Neural cell (in vitro differentiated cells): ENCODE measurements at regions not wholly inside any gene's neighbourhood (a gene's known extent, or its start where the extent isn't known, plus 50 kb on each side); places are given as distances from the start of the nearest gene placed in this dataset.

Experiments used
- H2AFZ ChIP-seq: fragments of 200-600, 300-800 bp; sonication (generic), shearing (Covaris generic); 2 replicates; pipeline ENCODE4 v1.6.0; 2014; ENCODE audit warnings: low read depth, mild to moderate bottlenecking, antibody characterized with exemption, low read length, moderate library complexity
- H3F3A ChIP-seq: fragments of 200-600 bp; shearing (Covaris generic); 2 replicates; pipeline ENCODE4 v1.6.1; 2016; ENCODE audit warnings: mild to moderate bottlenecking, moderate library complexity, mixed read lengths, antibody characterized with exemption, low read length; ENCODE audit not compliant: insufficient read depth, poor library complexity, severe bottlenecking
- H3K27ac ChIP-seq: fragments of 200-600, 300-800 bp; sonication (generic), shearing (Covaris generic); 2 replicates; pipeline ENCODE4 v1.5.1; 2014; ENCODE audit warnings: mild to moderate bottlenecking, low read length, moderate library complexity
- H3K27me3 ChIP-seq: fragments of 300-800, 200-600 bp; sonication (generic), shearing (Covaris generic); 2 replicates; pipeline ENCODE4 v1.6.0; 2014; ENCODE audit warnings: mild to moderate bottlenecking, low read depth, low read length, moderate library complexity; ENCODE audit not compliant: insufficient read depth
- H3K36me3 ChIP-seq: fragments of 300-800, 200-600 bp; sonication (generic), shearing (Covaris generic); 2 replicates; pipeline ENCODE4 v1.5.1; 2014; ENCODE audit warnings: mild to moderate bottlenecking, antibody characterized with exemption, low read length, moderate library complexity; ENCODE audit not compliant: insufficient read depth
- H3K4me2 ChIP-seq: fragments of 300-800, 200-600 bp; sonication (generic), shearing (Covaris generic); 2 replicates; pipeline ENCODE4 v1.6.0; 2014; ENCODE audit warnings: mild to moderate bottlenecking, low read length
- H3K4me3 ChIP-seq: fragments of 300-800, 200-600 bp; sonication (generic), shearing (Covaris generic); 2 replicates; pipeline ENCODE4 v1.5.1; 2014; ENCODE audit warnings: mild to moderate bottlenecking, low read length, moderate library complexity
- H3K79me2 ChIP-seq: fragments of 200-600 bp; shearing (Covaris generic); replicated peaks from 2 replicates; pipeline ENCODE4 v1.6.0; 2014; ENCODE audit warnings: mild to moderate bottlenecking, low read length, moderate library complexity; ENCODE audit not compliant: insufficient read depth
- H3K9ac ChIP-seq: fragments of 300-800, 200-600 bp; sonication (generic), shearing (Covaris generic); 2 replicates; pipeline ENCODE4 v1.6.1; 2016; ENCODE audit warnings: mild to moderate bottlenecking, low read length, mixed read lengths
- H3K9me2 ChIP-seq: fragments of 200-600 bp; shearing (Covaris generic); 2 replicates; pipeline ENCODE4 v1.6.1; 2016; ENCODE audit warnings: mild to moderate bottlenecking, low read length, mixed read lengths; ENCODE audit not compliant: insufficient read depth
- H3K9me3 ChIP-seq: fragments of 200-600, 300-800 bp; sonication (generic), shearing (Covaris generic); 2 replicates; pipeline ENCODE4 v1.6.1; 2016; ENCODE audit warnings: mild to moderate bottlenecking, mixed run types, low read length, moderate library complexity, mixed read lengths
- H4K20me1 ChIP-seq: fragments of 200-600 bp; shearing (Covaris generic); 2 replicates; pipeline ENCODE4 v1.6.1; 2016; ENCODE audit warnings: mild to moderate bottlenecking, mixed run types; ENCODE audit not compliant: insufficient read depth
- EP300 ChIP-seq: fragments of 450-650 bp; conservative IDR thresholded peaks from 2 replicates; pipeline ENCODE4 v1.6.1; 2014; ENCODE audit warnings: antibody characterized with exemption, mild to moderate bottlenecking, moderate library complexity; ENCODE audit not compliant: poor library complexity, severe bottlenecking
- EZH2 ChIP-seq: fragments of 200-600, 300-800 bp; shearing (Covaris generic), sonication (generic); IDR thresholded peaks from 2 replicates; pipeline ENCODE4 v1.6.1; 2014; ENCODE audit warnings: antibody characterized with exemption, low read length, borderline replicate concordance, mild to moderate bottlenecking; ENCODE audit not compliant: insufficient read depth, poor library complexity, severe bottlenecking
- MXI1 ChIP-seq: fragments of 450-650 bp; conservative IDR thresholded peaks from 2 replicates; pipeline ENCODE4 v1.6.1; 2014; ENCODE audit warnings: antibody characterized with exemption, mild to moderate bottlenecking; ENCODE audit not compliant: poor library complexity, severe bottlenecking
- POLR2AphosphoS5 ChIP-seq: IDR thresholded peaks from 2 replicates; pipeline ENCODE4 v1.6.1; 2012
- RAD21 ChIP-seq: fragments of 450-650 bp; conservative IDR thresholded peaks from 2 replicates; pipeline ENCODE4 v1.6.1; 2014; ENCODE audit warnings: antibody characterized with exemption, mild to moderate bottlenecking, moderate library complexity
- SMC3 ChIP-seq: fragments of 450-650 bp; conservative IDR thresholded peaks from 2 replicates; pipeline ENCODE4 v1.6.1; 2014; ENCODE audit warnings: antibody characterized with exemption, mild to moderate bottlenecking, moderate library complexity; ENCODE audit not compliant: poor library complexity
- TAF1 ChIP-seq: IDR thresholded peaks from 2 replicates; pipeline ENCODE4 v1.6.1; 2012; ENCODE audit warnings: low read depth
- TF ChIP-seq, protein P1 (sequence below): IDR thresholded peaks from 2 replicates; pipeline ENCODE4 v1.6.1; 2012; ENCODE audit warnings: borderline replicate concordance
- TF ChIP-seq, protein P2 (sequence below): fragments of 450-650 bp; IDR thresholded peaks from 2 replicates; pipeline ENCODE4 v1.5.1; 2014; ENCODE audit warnings: antibody characterized with exemption, mild to moderate bottlenecking, moderate library complexity; ENCODE audit not compliant: poor library complexity, severe bottlenecking

DNA sequence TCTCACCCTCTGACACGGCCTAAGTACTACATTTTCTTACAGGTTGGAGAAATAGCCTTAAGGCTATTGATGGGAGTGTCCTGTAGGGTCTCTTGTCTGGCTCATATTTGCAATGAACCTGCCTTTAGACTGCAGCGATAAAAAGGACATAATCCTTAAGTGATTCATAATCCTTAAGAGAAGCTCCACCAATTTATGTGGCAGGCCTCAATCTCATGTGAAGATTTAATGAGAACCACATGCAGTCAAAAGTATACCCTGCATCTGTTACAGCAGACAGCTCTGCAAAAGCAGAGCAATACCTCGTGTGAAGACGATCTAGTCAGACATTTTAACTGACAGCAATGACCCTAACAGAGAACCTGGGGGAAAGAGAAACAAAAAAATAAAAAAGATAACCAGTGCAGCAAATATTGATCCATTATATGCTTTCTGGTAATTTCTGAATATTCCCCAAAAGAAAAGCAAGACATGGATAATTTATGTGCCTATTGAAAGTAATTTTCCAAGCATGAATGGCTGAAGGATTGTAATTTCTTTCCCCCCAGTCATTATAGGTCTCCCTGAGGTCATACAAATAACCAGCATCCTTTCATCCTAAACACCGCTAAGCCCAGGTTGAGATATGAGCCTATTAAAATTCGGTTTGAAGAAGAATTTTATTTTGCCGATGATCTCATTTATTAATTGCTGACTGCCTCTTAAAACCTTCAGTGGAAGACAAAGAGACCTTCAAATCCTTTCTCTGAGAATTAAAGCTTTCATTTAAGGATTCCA lies 321.8 kb upstream of the NBEA start:
- Histone ChIP-seq H3K27ac (peak overlapping the region; percentile 70), H3K4me3 (peak overlapping the region; percentile 17), H3K79me2 (no peaks in the 10 kb centered on the region), H3K4me2 (peak overlapping the region; percentile 33), H3K27me3 (no peaks in the 10 kb centered on the region), H3K36me3 (no peaks in the 10 kb centered on the region), H3K9ac (peak overlapping the region; percentile 34), H3K9me2 (no peaks in the 10 kb centered on the region), H4K20me1 (no peaks in the 10 kb centered on the region), H3K9me3 (no peaks in the 10 kb centered on the region), H3F3A (no peaks in the 10 kb centered on the region), H2AFZ (peak overlapping the region; percentile 6)
- TF ChIP-seq RAD21 (peak; percentile 12), EP300 (peak; percentile 85), EZH2 (no peak), POLR2AphosphoS5 (peak; percentile 65), SMC3 (peak; percentile 27)

DNA sequence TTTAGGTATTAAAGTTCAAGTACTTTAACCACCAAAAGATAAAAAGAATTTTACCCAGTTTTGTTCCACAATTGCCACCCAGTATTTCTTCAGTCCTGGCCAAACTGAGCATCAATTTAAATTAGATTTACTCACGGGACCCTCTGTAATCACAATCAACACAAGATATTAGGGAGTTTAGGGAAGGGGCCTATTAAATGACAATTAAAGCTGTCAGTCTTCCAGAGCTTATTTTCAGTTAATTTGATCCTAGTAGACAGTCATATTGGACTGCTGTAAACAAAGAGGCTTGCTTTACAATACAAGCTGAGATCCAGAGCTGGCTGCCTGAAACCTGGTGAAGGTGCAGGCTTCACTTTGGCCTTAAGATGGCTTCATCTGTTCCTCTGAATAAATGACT lies 321.2 kb upstream of the NBEA start:
- H4K20me1 ChIP-seq: no peaks in the 10 kb centered on the region
- no peaks in the 10 kb centered on the region for H3K36me3 ChIP-seq
- H3F3A ChIP-seq: no peaks in the 10 kb centered on the region
- H2AFZ ChIP-seq: peak overlapping the region; percentile 6
- TF ChIP-seq EZH2 (no peak), POLR2AphosphoS5 (no peak)
- H3K27ac ChIP-seq: peak overlapping the region; percentile 70
- no peaks in the 10 kb centered on the region for H3K27me3 ChIP-seq
- H3K4me3 ChIP-seq: peak overlapping the region; percentile 17
- no peaks in the 10 kb centered on the region for H3K79me2 ChIP-seq
- H3K4me2 ChIP-seq: peak overlapping the region; percentile 33
- H3K9ac ChIP-seq: peak overlapping the region; percentile 34
- H3K9me3 ChIP-seq: no peaks in the 10 kb centered on the region
- no peaks in the 10 kb centered on the region for H3K9me2 ChIP-seq

DNA sequence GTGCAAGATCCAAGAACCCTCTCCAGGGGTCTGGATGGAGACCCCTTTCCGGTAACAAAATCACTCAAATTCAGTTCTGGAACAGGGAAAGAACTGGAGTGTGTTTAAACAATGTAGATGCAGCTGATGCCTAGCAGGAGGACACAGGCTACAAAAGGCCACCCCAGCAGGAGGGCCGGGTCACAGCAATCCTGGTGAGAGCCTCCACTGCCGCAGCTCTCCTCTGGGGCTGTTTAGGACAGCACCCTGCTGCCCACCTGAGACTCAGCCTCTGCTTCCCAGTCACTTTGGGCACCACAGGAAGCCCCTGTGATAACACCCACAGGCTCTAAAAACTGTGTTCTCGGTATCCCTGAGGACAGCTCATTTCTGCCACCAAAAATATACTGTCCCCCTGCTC lies 318.7 kb upstream of the NBEA start:
- H3K9ac ChIP-seq: no peak overlapping the region
- no peak overlapping the region for H3K4me3 ChIP-seq
- no peaks in the 10 kb centered on the region for H3K9me3 ChIP-seq
- no peaks in the 10 kb centered on the region for H4K20me1 ChIP-seq
- no peaks in the 10 kb centered on the region for H3F3A ChIP-seq
- no peak overlapping the region for H2AFZ ChIP-seq
- no peak overlapping the region for H3K4me2 ChIP-seq
- no peak overlapping the region for H3K27ac ChIP-seq
- TF ChIP-seq, protein P1, sequence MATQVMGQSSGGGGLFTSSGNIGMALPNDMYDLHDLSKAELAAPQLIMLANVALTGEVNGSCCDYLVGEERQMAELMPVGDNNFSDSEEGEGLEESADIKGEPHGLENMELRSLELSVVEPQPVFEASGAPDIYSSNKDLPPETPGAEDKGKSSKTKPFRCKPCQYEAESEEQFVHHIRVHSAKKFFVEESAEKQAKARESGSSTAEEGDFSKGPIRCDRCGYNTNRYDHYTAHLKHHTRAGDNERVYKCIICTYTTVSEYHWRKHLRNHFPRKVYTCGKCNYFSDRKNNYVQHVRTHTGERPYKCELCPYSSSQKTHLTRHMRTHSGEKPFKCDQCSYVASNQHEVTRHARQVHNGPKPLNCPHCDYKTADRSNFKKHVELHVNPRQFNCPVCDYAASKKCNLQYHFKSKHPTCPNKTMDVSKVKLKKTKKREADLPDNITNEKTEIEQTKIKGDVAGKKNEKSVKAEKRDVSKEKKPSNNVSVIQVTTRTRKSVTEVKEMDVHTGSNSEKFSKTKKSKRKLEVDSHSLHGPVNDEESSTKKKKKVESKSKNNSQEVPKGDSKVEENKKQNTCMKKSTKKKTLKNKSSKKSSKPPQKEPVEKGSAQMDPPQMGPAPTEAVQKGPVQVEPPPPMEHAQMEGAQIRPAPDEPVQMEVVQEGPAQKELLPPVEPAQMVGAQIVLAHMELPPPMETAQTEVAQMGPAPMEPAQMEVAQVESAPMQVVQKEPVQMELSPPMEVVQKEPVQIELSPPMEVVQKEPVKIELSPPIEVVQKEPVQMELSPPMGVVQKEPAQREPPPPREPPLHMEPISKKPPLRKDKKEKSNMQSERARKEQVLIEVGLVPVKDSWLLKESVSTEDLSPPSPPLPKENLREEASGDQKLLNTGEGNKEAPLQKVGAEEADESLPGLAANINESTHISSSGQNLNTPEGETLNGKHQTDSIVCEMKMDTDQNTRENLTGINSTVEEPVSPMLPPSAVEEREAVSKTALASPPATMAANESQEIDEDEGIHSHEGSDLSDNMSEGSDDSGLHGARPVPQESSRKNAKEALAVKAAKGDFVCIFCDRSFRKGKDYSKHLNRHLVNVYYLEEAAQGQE: no peak
- no peak for TF ChIP-seq MXI1
- no peak for TF ChIP-seq TAF1
- no peak for TF ChIP-seq EP300
- no peak for TF ChIP-seq RAD21
- TF ChIP-seq, protein P2, sequence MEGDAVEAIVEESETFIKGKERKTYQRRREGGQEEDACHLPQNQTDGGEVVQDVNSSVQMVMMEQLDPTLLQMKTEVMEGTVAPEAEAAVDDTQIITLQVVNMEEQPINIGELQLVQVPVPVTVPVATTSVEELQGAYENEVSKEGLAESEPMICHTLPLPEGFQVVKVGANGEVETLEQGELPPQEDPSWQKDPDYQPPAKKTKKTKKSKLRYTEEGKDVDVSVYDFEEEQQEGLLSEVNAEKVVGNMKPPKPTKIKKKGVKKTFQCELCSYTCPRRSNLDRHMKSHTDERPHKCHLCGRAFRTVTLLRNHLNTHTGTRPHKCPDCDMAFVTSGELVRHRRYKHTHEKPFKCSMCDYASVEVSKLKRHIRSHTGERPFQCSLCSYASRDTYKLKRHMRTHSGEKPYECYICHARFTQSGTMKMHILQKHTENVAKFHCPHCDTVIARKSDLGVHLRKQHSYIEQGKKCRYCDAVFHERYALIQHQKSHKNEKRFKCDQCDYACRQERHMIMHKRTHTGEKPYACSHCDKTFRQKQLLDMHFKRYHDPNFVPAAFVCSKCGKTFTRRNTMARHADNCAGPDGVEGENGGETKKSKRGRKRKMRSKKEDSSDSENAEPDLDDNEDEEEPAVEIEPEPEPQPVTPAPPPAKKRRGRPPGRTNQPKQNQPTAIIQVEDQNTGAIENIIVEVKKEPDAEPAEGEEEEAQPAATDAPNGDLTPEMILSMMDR: no peak
- no peak for TF ChIP-seq POLR2AphosphoS5
- no peak for TF ChIP-seq EZH2
- no peak for TF ChIP-seq SMC3
- H3K27me3 ChIP-seq: no peaks in the 10 kb centered on the region
- no peaks in the 10 kb centered on the region for H3K9me2 ChIP-seq
- no peaks in the 10 kb centered on the region for H3K36me3 ChIP-seq
- H3K79me2 ChIP-seq: no peaks in the 10 kb centered on the region
